Effector CD4-positive, alpha-beta T cell (primary cell): ENCODE measurements at regions not wholly inside any gene's neighbourhood (a gene's known extent, or its start where the extent isn't known, plus 50 kb on each side); places are given as distances from the start of the nearest gene placed in this dataset.

Source experiments
- DNase-seq: peaks from one replicate; pipeline ENCODE4 v3.0.0-alpha.2; 2020

DNA sequence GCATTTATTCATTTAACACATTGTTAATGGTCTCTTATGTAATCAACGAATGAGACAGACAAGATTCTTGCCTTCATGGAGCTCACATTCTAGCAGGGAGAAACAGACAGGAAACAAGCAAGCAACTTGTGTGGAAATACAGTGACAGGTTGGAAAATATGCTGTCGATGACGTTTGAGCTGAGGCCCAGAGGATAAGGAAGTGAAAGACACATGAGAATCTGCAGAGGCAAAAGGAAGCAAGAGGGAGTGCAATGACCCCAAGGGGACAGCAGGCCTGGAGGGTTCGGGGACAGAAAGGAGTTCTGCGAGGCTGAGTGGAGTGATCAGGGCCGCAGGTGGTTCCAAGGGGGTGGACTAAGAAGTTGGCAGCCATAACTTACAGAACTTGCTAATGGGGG lies 60.6 kb upstream of the AKT3 start:
- DNase-seq = no peak

DNA sequence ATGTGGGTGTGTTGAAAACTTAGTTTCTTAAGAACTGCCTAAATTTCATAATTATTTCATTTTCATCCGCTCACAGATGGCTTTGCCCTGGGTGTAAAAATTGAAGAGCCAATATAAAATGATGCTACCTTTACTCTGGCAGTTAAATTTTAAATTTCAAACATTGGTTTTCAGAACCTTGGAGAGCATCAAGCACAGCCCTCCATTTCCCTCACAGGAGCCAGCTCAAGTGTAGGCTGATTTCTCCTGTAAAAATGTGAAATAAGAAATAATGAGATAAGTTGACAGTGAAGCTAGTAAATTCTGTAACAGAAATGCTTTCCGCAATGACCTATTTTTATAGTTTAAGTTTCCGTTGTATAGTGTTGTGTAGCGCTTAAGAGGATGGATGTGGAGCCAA lies 53.9 kb upstream of the AKT3 start:
- DNase-seq = no peak

DNA sequence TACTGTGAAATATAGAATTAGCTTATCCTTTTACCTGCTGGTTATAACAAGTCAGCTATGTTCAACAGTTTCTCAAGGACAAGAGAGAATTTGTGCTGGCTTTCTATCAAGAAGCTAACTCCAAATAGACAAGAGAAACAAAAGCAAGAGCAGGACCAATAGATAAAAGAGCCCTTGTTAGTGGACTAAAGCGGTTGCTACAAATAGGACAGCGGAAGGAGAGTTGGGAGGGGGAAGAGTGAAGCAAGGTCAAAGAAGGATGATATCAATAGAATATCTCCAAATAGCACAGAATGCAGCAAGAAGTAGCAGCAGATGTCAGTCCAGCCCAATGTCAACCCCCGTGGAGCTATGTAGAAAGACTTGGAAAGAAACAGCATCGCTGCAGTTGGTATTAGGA lies 53.0 kb upstream of the AKT3 start:
- DNase-seq = no peak

DNA sequence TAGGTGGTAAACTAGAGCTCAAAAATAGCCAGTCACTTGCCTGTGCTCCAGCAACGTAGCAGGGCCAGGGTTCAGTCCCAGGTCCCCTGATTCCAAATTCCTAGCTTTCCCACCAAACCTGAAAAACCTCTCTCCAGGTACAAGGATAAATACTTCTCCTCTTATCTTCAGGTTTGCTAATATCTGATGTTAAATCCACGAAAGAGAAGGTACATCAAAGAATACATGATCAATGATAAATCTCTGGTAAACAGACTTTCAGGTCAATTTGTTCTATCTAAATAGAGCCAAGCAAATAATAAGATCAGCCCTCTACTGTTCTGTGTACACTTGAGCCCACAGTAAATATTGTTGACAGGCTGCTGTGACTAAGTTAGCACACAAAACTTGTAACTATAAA lies 52.1 kb upstream of the AKT3 start:
- no peak for DNase-seq
